ENCODE measurements at regions not wholly inside any gene's neighbourhood (a gene's known extent, or its start where the extent isn't known, plus 50 kb on each side); places are given as distances from the start of the nearest gene placed in this dataset.
"Not testable (repeated sequence)": the region's sequence is repeated elsewhere in the genome, so short reads cannot be mapped to it uniquely, and the experiment has no call there.

DNA sequence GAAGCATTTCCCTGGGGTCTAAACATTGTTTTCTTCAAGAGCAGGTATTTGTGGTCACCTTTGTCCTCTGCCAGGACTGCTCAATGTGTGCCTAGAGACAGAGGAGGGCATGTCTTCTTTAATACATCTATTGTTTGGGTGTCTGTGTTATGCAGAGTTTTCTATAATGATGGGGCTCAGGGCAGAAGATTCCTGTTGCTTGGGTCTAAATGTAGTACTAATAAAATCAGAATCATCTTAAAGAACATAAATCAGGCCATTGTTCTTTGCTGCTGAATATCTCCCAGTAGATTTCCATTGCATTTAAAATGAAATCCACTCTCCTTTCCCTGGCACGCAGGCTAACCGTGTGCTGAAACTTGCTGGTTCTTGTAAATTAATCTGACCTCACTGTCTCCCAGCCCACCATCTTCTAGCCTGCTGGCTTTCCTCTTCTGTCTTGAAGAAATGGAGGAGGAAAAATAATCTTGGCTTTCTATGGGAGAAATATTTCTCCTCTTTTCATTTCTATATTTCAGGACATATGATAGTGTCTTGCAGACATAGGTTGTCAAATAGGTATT is 1396.8 kb downstream of the GATA3 start:
- POLR2A ChIA-PET, result no interaction called here
- Mint-ChIP-seq H3K27ac (no peak overlapping the region), H3K9me3 (peaks cover 2 to 29% (median 15%) of the 10 kb centered on the region in 9 donors), H3K4me1 (peaks cover 0 to 2% (median 0%) of the 10 kb centered on the region in 4 donors), H3K36me3 (peaks cover 0 to 9% (median 0%) of the 10 kb centered on the region in 3 donors), H3K27me3 (peaks cover 8 to 26% (median 12%) of the 10 kb centered on the region in 5 donors), H3K4me3 (no peak overlapping the region)
- DNase-seq (no peak), ATAC-seq (no peak)

DNA sequence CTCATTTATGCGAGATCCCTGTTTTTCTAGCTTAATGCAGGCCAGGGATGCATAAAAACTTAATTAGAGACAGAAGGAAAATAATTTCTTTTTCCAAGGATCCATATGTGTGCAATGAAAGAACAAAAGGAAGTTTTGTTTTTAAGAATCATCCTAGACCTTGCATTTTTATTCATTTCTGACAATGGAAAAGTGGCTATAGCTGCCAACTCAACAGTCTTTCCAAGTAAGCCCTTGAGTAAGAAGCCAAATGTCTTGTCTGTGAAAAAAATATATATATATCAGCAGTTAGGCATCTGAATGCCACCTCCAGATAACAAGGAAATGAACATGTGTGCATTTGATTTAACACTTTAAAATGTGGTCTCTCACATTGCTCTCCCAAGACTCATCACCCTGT is 1397.6 kb downstream of the GATA3 start:
- H3K4me1 Mint-ChIP-seq, result peaks cover 0 to 2% (median 0%) of the 10 kb centered on the region in 4 donors
- no peak overlapping the region for H3K4me3 Mint-ChIP-seq
- POLR2A ChIA-PET, result no interaction called here
- H3K36me3 Mint-ChIP-seq, result peaks cover 0 to 9% (median 0%) of the 10 kb centered on the region in 3 donors
- DNase-seq (no peak), ATAC-seq (no peak)
- H3K9me3 Mint-ChIP-seq, result peaks cover 2 to 29% (median 15%) of the 10 kb centered on the region in 9 donors
- H3K27me3 Mint-ChIP-seq, result peaks cover 8 to 26% (median 13%) of the 10 kb centered on the region in 5 donors
- H3K27ac Mint-ChIP-seq, result no peak overlapping the region

DNA sequence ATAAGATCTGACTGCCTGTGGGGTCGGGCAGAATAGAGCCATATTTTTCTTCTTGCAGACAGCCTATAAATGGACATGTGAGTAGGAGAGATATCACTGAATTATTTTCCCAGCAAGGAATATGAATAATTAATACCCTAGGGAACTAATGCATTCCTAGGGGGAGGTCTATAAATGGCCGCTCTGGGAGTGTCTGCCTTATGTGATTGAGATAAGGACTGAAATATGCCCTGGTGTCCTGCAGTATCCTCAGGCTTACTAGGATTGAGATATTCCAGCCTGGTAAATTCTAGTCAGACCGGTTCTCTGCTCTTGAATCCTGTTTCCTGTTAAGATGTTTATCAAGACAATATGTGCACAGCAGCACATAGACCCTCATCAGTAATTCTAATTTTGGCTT is 1399.4 kb downstream of the GATA3 start:
- Mint-ChIP-seq H3K27me3 (peaks cover 8 to 13% (median 12%) of the 10 kb centered on the region in 5 donors), H3K9me3 (peaks cover 2 to 29% (median 15%) of the 10 kb centered on the region in 9 donors)
- H3K36me3 Mint-ChIP-seq, ATAC-seq, POLR2A ChIA-PET, H3K4me3 Mint-ChIP-seq, H3K4me1 Mint-ChIP-seq, DNase-seq, H3K27ac Mint-ChIP-seq: not testable (repeated sequence)

DNA sequence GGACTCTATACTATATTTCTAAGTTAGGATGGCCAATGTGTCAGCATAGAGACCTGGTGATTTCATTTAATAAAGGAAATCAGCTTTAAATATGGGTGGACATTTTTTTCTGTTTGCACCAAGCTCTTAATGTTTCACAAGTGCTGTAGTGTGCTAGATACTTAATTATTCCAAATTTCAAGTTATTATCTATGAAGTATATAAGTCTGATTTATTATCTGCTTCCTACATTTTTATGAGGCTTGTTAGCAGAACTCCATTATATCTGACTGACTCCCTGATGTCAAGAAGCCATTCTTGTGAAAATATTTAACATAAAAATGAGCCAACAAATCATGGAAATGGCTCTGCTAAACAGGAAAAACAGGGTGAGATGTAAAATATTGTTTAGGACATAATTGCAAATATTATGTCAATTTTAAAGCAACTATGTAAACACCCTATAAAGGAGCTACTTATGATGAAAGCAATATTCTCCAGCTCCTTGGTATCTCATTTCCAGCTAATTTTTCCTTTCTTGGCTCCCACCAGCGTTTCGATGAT is 1415.2 kb downstream of the GATA3 start:
- Mint-ChIP-seq H3K27ac (no peak overlapping the region), H3K4me1 (no peaks in the 10 kb centered on the region), H3K4me3 (no peak overlapping the region), H3K36me3 (no peaks in the 10 kb centered on the region), H3K9me3 (peaks cover 0 to 3% (median 0%) of the 10 kb centered on the region in 9 donors), H3K27me3 (peaks cover 0 to 10% (median 2%) of the 10 kb centered on the region in 5 donors)
- ATAC-seq (no peak), DNase-seq (no peak)
- POLR2A ChIA-PET, result no interaction called here

DNA sequence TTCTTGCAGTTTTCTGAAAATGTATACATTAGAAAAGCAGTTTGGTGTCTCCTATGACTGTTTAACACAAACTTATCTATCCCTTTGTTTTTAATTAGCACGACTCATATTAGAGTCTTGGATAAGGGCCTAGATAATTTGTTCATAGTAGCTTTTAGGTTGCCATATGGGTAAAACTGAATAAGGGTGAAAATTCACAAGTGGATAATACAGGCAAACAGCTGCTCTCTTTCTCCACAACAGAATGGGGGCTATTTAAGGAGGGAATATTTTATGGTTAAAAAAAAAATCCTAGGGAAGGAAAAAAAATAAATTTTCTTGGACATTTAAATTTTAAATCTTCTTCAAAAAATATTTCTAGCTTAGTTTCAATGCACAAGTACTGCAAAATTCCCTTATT is 1416.1 kb downstream of the GATA3 start:
- peaks cover 0 to 10% (median 2%) of the 10 kb centered on the region in 5 donors for H3K27me3 Mint-ChIP-seq
- POLR2A ChIA-PET, result no interaction called here
- H3K4me1 Mint-ChIP-seq, result no peaks in the 10 kb centered on the region
- DNase-seq (no peak), ATAC-seq (no peak)
- no peak overlapping the region for H3K27ac Mint-ChIP-seq
- H3K36me3 Mint-ChIP-seq, result no peaks in the 10 kb centered on the region
- H3K9me3 Mint-ChIP-seq, result peaks cover 0 to 3% (median 0%) of the 10 kb centered on the region in 9 donors
- H3K4me3 Mint-ChIP-seq, result no peak overlapping the region

DNA sequence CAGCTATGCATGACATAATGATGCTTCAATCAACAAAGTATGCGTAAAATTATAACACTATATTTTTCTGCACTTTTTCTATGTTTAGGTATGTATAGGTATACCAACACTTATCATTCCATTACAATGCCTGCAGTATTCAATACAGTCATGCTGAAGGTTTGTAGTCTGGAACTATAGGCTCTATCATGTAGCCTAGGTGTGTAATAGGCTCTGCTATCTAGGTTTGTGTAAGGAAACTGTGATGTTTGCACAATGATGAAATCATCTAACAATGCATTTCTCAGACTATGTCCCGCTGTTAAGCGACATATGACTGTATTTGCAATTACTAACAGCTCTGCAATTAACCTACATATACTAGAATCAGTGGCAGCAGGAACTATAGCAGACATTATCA is 1447.5 kb downstream of the GATA3 start:
- Mint-ChIP-seq H3K27ac (no peak overlapping the region), H3K27me3 (peaks cover 0 to 5% (median 3%) of the 10 kb centered on the region in 5 donors), H3K9me3 (peaks cover 0 to 2% (median 0%) of the 10 kb centered on the region in 9 donors), H3K36me3 (no peaks in the 10 kb centered on the region), H3K4me3 (no peak overlapping the region), H3K4me1 (no peaks in the 10 kb centered on the region)
- DNase-seq (no peak), ATAC-seq (no peak)
- POLR2A ChIA-PET, result no interaction called here

DNA sequence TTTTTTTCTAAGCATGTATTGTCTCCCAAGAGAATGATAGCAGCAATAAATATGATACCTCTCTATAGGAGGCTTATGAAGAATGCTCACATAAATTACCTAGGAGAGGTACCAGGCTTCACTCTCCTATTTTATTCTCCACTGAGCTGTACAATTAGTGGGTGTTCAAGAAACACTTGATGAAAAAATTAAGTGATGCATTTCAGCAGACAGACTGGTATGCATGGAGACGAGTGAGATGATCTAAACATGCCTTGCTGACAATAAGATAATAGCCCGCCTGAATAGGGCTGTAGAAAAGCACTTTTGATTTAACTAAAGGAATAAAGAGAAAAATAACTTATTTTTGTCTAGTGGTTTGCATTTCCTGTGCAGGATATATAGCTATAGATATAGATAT is 1449.7 kb downstream of the GATA3 start:
- no peaks in the 10 kb centered on the region for H3K4me1 Mint-ChIP-seq
- POLR2A ChIA-PET, result no interaction called here
- ATAC-seq, result no peak
- H3K36me3 Mint-ChIP-seq, result no peaks in the 10 kb centered on the region
- no peak for DNase-seq
- H3K9me3 Mint-ChIP-seq, result peaks cover 0 to 2% (median 0%) of the 10 kb centered on the region in 9 donors
- no peak overlapping the region for H3K4me3 Mint-ChIP-seq
- H3K27me3 Mint-ChIP-seq, result peaks cover 0 to 9% (median 4%) of the 10 kb centered on the region in 5 donors
- H3K27ac Mint-ChIP-seq, result no peak overlapping the region

DNA sequence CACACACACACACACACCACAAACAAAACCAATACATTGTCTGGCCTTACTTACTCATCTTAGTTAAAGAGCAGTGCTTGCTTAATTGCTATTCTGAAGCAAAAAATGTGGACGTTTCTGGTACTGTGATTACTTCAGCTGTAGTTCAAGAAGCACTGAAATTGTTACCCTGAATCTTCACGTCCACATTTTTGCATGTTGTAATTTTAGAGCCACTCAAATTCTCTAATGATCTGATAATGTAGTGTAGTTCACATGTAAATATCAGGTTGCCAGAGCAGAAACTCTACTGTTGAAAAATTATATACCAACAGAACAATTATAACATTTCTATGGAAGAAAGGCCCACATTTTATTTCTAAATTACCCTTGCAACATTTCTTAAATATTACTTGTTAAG is 1451.1 kb downstream of the GATA3 start:
- ATAC-seq (no peak), DNase-seq (no peak)
- H3K4me3 Mint-ChIP-seq, result no peak overlapping the region
- peaks cover 0 to 2% (median 0%) of the 10 kb centered on the region in 9 donors for H3K9me3 Mint-ChIP-seq
- H3K36me3 Mint-ChIP-seq, result no peaks in the 10 kb centered on the region
- no peak overlapping the region for H3K27ac Mint-ChIP-seq
- no peaks in the 10 kb centered on the region for H3K4me1 Mint-ChIP-seq
- peaks cover 0 to 9% (median 4%) of the 10 kb centered on the region in 5 donors for H3K27me3 Mint-ChIP-seq
- POLR2A ChIA-PET, result no interaction called here

DNA sequence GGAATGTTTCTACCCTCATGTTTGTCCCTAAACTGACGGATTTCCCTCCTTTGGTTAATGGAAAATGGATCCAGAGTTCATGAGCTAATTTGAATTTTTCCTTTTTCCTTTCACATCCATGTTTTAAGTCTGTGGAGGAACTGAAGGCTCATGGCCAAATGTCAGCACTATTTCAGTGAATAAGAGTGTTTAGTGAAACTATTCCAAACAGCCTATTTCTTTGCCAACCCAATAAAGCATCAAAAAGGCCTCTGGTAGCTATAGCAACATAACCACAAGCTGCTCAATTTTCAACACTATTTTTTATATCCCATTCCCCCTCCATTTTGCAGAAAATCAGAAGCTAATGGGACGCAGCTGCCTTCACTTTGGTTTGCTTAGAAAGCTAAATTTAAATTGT is 1454.1 kb downstream of the GATA3 start:
- Mint-ChIP-seq H3K4me3 (no peak overlapping the region), H3K9me3 (peaks cover 0 to 2% (median 0%) of the 10 kb centered on the region in 9 donors), H3K27ac (no peak overlapping the region), H3K27me3 (peaks cover 0 to 16% (median 2%) of the 10 kb centered on the region in 5 donors), H3K4me1 (no peaks in the 10 kb centered on the region), H3K36me3 (no peaks in the 10 kb centered on the region)
- ATAC-seq (no peak), DNase-seq (no peak)
- POLR2A ChIA-PET, result no interaction called here

DNA sequence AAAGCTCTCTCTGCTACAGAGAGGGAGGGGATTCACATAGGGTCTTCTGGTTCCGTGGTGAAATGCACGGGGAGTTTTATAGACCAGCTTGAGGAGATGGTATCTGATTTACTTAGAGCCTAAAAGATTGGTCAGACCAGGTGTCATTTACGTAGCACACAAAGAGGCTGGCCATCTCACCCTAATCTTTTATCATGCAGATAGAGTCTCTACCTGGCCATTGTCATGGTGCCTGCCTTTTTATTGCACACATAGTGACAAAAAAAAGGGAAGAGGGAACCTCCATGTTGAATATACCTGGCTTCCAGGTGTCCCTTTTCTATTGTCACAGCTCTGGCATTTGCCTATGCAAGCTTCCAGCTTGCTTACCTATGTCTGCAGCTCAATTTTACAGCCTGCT is 1456.1 kb downstream of the GATA3 start:
- no peak for ATAC-seq
- no peaks in the 10 kb centered on the region for H3K4me1 Mint-ChIP-seq

DNA sequence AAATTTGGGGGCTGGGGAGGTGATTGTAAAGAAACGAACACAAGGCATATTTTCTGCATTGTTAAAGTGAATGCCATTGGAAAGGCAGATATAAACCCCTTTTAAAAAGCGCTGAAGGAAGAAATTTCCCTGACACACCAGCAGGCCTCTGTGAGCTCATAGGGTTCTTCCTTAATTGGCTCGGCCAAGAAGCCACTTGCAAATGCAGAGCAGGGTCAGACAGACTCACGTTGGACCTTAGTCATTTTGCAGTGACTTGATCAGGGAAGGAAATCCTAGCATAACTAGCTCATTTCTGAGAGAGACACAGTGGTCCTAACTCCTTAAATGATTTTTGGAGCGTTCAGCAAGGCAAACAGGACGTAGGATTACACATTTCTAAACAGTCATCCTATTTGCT is 1461.4 kb downstream of the GATA3 start:
- peaks cover 0 to 2% (median 0%) of the 10 kb centered on the region in 9 donors for H3K9me3 Mint-ChIP-seq
- DNase-seq (no peak), ATAC-seq (no peak)
- POLR2A ChIA-PET, result no interaction called here
- no peaks in the 10 kb centered on the region for H3K4me1 Mint-ChIP-seq
- H3K27ac Mint-ChIP-seq, result no peak overlapping the region
- H3K27me3 Mint-ChIP-seq, result peaks cover 0 to 8% (median 3%) of the 10 kb centered on the region in 5 donors
- H3K4me3 Mint-ChIP-seq, result no peak overlapping the region
- H3K36me3 Mint-ChIP-seq, result no peaks in the 10 kb centered on the region

More for the DNA sequence above, 1456.1 kb downstream of the GATA3 start:
- H3K4me3 Mint-ChIP-seq, result no peak overlapping the region
- no peak for DNase-seq
- no peaks in the 10 kb centered on the region for H3K36me3 Mint-ChIP-seq
- POLR2A ChIA-PET, result no interaction called here
- peaks cover 0 to 16% (median 2%) of the 10 kb centered on the region in 5 donors for H3K27me3 Mint-ChIP-seq
- H3K27ac Mint-ChIP-seq, result no peak overlapping the region
- peaks cover 0 to 2% (median 0%) of the 10 kb centered on the region in 9 donors for H3K9me3 Mint-ChIP-seq

DNA sequence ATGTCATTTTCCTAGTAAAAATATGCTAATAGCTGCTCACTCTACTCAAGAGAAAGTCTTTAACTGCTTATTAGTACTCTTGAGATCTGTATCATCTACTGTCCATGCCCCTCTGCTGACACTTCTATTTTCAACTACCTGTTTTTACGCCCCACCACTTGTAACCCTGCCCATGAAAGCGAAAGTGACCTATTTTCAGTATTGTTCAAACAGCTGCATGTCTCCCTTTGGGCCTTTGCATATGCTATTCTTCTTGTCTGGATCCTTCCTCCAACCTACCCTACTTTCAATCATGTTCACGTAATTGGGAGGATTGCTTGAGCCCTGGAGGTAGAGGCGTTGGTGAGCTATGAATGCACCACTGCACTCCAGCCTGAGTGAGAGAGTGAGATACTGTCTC is 1481.3 kb downstream of the GATA3 start:
- no peak overlapping the region for H3K27ac Mint-ChIP-seq
- no peaks in the 10 kb centered on the region for H3K36me3 Mint-ChIP-seq
- DNase-seq, result no peak
- POLR2A ChIA-PET, result no interaction called here
- H3K4me1 Mint-ChIP-seq, result no peaks in the 10 kb centered on the region
- no peak for ATAC-seq
- peaks cover 0 to under 1% (median 0%) of the 10 kb centered on the region in 5 donors for H3K27me3 Mint-ChIP-seq
- no peaks in the 10 kb centered on the region for H3K9me3 Mint-ChIP-seq
- no peak overlapping the region for H3K4me3 Mint-ChIP-seq

DNA sequence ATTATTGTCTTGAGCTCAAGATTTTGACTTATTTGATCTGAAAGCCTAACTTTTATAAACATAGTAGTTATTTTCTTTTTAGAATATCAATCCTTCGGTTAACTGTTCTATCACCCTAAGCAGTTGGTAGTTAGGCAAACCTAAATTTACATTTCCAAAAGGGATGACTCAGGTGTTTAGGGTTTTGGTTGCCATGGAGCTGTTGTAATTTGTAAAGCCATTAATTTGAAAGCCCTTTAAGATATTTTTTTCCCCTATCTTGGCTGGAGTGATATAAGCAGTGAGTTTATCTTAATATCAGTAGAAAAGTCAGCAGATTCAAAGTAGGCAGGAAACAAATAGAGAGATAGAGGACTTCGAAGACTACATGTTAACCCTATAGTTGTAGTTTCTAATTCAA is 1472.6 kb upstream of the CELF2 start:
- Mint-ChIP-seq H3K27me3 (peaks cover 3 to 17% (median 11%) of the 10 kb centered on the region in 5 donors), H3K4me3 (no peak overlapping the region), H3K36me3 (peaks cover 0 to 6% (median 0%) of the 10 kb centered on the region in 3 donors)

More for the DNA sequence above, 1472.6 kb upstream of the CELF2 start:
- DNase-seq, result no peak
- no peak for ATAC-seq
- Mint-ChIP-seq H3K27ac (no peak overlapping the region), H3K9me3 (peaks cover 1 to 15% (median 4%) of the 10 kb centered on the region in 9 donors), H3K4me1 (no peaks in the 10 kb centered on the region)
- POLR2A ChIA-PET, result no interaction called here

All from naive thymus-derived CD8-positive, alpha-beta T cell (primary cell).